ENCODE measurements at regions not wholly inside any gene's neighbourhood (a gene's known extent, or its start where the extent isn't known, plus 50 kb on each side); places are given as distances from the start of the nearest gene placed in this dataset.

DNA sequence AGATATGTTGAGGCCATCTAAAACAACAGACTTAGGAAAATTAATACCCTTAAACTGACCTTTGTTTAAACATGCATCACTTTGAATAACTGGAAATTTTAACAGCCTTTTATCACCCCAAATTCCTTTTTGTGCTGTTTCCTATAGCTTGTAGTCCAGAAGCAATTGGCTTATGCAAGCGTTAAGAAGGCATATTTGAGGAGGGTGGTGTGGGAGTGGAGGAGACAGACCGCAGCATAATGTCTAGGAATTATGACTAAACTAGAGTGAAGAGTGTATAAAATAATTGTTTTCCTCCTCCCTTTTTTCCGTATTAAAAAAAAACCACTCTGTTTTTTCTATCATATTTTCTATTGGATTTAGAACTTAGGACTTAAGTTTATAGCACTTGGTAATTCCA is 51.8 kb upstream of the MPDZ start:
- DNase-seq (ENCODE audit: low read depth): no peak
- TF ChIP-seq, protein P1, sequence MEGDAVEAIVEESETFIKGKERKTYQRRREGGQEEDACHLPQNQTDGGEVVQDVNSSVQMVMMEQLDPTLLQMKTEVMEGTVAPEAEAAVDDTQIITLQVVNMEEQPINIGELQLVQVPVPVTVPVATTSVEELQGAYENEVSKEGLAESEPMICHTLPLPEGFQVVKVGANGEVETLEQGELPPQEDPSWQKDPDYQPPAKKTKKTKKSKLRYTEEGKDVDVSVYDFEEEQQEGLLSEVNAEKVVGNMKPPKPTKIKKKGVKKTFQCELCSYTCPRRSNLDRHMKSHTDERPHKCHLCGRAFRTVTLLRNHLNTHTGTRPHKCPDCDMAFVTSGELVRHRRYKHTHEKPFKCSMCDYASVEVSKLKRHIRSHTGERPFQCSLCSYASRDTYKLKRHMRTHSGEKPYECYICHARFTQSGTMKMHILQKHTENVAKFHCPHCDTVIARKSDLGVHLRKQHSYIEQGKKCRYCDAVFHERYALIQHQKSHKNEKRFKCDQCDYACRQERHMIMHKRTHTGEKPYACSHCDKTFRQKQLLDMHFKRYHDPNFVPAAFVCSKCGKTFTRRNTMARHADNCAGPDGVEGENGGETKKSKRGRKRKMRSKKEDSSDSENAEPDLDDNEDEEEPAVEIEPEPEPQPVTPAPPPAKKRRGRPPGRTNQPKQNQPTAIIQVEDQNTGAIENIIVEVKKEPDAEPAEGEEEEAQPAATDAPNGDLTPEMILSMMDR (IDR thresholded peaks at IDR 0.05; ENCODE audit: control insufficient read depth, insufficient read depth, low read depth, low read length, missing control alignments): no peak

DNA sequence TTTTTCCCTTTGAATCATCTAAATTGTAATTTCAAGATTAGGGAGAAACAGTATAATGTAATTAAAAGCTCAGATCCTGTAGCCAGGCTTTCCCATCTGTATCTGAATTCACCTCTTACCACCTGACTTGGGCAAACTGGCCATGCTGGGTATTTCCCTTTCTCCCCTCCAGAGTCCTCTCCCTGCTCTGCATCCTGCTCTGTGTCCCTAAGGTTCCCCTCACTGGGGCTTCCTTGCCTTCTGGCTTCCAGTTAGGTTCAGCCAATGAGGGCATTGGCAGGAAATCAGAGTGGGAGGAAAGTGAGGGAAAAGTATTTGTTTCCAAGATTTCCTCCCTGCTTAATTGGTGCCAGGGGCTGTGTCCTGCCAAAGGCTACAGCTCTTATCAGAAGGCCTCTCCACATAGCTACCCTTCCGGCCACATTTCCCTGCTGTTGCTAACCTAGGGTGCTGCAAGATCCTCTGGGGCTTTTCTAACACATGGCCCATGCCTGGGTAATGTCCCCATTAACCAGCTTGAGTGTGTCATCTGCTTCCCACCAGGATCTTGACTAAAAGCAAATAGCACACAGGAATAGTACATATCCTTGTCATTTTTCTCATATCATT is 51.0 kb upstream of the MPDZ start:
- no peak overlapping the region for H3K4me3 ChIP-seq (ENCODE audit: control insufficient read depth, low read depth, low read length)
- DNase-seq (ENCODE audit: low read depth): no peak
- TF ChIP-seq, protein P1 (IDR thresholded peaks at IDR 0.05; ENCODE audit: control insufficient read depth, insufficient read depth, low read depth, low read length, missing control alignments): no peak

More for the DNA sequence above, 51.8 kb upstream of the MPDZ start:
- no peak overlapping the region for H3K4me3 ChIP-seq (ENCODE audit: control insufficient read depth, low read depth, low read length)

All from AG09309 (cell line).